GM19035 (cell line): ENCODE measurements at regions not wholly inside any gene's neighbourhood (a gene's known extent, or its start where the extent isn't known, plus 50 kb on each side); places are given as distances from the start of the nearest gene placed in this dataset.

Source experiments
- ATAC-seq: cut with Tn5 transposase; IDR thresholded peaks from one replicate; pipeline ENCODE4 v1.9.1; 2021; ENCODE audit not compliant: unreplicated experiment

DNA sequence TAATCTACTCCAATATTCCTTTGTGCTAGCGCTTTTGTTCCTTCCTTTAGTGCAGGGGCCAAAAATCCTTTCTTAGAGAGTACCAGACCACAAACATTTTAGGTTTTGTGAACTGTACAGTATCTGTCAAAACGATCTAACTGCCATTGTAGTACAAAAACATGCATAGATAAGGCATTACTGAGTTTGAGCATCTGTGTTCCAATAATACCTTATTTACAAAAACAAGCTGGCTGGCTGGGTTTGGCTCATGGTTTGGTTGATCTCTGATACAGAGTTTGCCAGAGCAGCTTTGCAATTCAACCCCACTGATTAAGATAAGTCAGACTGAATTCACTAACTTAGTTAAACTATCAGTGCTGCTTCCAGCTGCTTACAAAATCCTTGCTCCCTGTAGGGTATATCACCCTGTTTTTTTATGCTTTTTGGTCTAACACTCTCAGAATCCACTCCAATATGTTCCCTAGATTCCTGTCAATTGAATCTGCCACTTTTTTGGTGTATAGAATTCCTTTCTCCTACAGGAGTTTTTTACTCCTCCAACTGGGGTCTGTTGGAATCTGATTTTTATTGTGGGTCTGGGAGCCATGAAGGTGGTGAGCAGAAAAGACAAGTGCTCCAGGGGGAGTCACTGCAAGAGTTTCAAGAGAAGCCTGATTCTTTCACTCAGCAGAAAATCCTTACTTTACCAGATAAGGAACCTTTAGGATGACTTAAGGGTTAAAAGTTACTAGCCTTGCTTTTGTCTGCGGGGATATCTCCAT, 1399.4 kb downstream of the EFNB2 start:
- ATAC-seq = no peak

DNA sequence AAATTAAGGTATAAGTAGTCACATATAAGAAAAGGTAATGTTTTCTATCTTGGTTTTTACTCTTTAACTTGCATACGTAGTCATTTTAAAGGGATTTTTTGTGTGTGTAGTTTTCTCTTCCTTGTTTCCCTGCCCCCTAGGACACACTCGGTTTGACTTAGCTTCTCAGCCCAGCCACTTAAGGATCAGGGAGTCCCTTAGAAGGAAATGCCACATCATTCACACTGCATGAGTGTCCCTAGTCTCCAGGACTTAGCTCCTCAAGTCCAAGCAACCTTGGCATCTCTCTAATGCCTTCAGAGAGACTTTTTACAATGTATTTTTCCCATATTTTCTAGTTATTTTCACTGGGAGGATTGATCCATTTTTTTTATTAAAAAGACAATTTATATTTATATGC, 1407.7 kb downstream of the EFNB2 start:
- no peak for ATAC-seq

- no peak for ATAC-seq
Observed at GRCh38 chr13:105121221-105121620, 1414.2 kb downstream of the EFNB2 start.

DNA sequence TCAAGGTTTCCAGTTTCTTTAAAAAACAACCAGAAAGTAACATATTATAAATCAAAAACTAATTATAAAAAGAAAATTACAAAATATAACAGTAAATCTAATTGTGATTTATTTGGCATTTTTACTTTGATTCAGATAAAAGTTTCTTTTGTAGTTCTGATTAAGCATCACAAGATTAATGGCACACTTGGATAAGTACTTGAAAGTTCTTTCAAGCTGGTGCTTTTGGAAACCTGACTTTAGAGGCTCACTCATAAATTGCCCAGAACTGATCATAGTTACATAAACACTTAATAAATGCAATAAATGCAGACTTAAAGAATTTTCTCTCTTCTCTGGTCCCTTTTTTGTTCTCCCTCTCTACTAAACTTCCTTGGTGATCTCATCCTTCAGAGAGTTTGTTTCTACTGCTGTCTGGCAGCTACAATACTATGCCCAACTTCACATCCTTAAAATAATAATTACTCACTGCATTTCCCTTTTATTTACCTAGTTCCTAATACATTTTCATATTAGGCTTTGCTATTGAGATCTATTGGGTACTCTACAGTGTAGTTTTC, 1417.0 kb downstream of the EFNB2 start:
- ATAC-seq = no peak

DNA sequence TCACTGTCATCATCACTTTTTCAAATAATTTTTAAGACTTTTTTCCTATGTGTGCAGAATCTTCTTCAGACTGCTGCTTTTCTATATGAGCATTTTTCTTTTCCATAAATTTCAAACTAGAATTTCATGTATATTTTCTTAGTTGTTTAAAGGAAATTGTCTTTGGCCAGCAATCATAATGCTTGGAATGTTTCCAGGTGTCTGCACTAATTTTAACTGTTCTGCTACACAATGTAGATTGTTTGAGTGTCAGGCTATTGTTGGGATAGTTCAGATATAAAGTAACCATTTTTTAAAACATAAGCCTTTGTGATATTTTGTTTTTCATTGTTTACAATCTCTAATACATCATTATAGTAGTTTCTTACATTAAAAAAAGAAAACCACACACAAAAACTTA, 1418.5 kb downstream of the EFNB2 start:
- ATAC-seq = no peak

DNA sequence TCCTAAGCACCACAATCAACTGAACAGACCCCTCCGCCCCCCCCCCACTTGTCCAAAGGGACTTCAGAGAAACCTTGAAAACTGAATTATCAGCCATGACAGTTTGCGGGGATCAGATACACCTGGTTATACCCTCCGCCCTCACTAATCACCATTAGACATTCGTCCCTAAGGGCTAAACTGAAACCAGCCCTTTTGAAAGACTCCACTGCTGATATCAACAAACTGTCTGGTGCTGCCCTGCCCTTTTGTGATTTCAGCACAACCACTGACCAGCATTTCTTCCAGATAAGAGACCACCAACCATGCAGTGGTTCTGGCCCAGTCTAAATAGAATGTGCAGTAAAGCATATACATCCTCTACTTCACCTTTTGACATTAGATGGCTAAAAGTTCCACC, 1422.9 kb downstream of the EFNB2 start:
- no peak for ATAC-seq

GRCh38 chr13:105107781-105108180, 1427.7 kb downstream of the EFNB2 start:
- ATAC-seq = no peak

DNA sequence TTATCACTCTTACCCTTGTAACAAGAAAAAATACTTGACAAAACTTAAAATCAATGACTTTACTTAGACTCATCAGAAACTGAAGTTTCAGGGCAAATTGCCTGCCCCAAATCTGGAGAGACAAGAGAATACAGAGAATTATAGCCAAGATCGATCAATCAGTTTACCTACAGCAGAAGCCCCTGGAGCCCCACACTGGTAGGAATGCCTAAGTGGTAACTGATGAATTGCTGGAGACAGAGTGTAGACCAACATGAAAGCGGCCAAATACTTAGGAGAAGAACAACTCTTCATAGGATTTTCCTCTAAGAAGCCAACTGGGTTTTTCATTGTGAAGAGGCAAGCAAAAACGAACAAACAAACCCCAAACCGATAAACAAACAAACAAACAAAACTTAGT, 1430.0 kb downstream of the EFNB2 start:
- no peak for ATAC-seq

DNA sequence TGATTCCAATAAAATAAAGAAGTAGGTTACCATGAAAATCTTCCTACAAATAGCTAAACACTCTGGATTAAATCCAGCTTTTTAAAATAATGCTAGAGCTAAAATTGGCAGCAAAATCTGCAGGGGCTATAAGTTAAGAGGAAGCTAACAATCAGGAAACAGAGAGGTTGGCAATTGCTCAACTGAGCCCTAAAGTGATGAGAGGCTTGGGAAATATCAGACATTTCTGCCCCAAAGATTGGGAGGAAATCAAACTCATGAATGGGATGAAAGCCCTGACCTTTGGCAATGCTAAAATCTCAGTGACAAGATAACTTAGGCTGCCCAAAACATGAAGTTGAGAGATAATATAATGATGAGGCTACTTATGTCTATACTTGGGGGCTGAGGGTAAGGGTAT, 1437.9 kb downstream of the EFNB2 start:
- no peak for ATAC-seq

- ATAC-seq = no peak
Observed at GRCh38 chr13:105089858-105090643, 1445.4 kb downstream of the EFNB2 start.

- no peak for ATAC-seq
Observed at GRCh38 chr13:105087945-105088344, 1447.5 kb downstream of the EFNB2 start.

DNA sequence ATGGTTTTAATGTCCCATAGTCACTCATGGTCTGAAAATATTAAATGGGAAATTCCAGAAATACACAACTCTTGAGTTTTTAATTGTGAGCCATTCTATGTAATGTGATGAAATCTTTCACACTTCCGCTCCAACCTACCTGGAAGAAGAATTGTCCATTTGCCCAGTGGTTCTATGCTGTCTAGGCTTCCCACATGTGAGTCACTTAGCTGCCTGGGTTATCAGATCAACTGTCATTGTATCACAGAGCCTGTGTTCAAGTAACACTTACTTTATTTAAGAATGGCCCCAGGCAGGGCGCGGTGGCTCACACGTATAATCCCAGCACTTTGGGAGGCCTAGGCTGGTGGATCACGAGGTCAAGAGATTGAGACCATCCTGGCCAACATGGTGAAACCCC, 1450.5 kb downstream of the EFNB2 start:
- no peak for ATAC-seq

DNA sequence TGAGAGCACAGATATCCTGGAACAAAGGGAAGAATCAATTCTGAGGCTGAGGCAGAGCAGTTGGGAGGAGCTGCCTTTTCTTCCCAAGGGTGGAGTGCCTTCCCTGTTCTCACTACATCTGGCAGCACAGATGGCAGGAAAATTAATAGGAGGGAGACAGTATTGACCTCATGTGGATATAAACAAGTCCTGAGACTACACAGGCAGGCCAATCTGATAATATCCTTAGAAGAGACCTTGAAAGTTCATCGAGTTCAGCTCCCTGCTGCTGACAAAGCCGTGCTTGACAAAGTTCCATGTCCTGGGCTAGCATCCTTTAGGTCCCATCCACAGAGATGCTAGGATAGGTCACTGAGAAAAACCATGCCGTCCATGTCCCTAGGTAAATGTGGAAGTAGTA, 1451.5 kb downstream of the EFNB2 start:
- ATAC-seq = no peak

DNA sequence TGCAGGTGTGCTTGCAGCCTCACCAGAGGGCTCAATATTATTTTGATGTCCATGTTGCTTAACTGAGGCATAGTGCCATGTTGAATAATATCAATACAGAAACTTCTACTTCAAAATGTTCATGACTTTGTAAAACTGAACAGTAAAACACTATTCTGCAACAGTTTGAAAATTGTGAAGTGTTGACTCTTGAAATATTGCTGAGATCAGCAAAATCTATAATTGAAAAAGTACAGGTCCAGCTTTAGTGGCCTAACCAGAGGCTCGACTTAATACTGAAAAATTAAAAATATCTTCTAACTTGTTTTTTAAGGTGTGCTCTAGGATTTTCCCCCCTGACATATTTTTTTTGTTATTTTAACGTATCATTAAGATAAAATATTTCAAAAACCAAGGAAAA, 1460.7 kb downstream of the EFNB2 start:
- ATAC-seq = no peak

DNA sequence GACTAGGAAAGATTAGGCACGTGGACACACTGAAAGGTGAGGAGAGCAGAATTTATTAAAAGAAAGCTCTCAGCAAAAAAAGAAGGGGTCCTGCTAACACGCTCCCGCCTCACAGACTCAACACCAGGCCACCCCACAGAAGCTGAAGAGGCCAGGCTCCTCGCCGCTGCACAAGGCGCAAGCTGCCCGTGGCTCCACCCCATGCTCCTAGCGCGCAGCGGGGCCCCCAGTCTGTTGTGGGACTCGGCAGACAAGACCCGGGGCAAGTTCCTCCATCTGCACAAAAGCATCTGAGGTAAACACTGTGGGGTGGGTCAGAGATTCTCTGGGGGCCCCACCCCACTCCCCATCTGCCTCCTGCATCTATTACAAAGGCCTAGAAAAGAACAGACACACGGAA, 1462.4 kb downstream of the EFNB2 start:
- no peak for ATAC-seq

GRCh38 chr13:105070452-105070851, 1465.0 kb downstream of the EFNB2 start:
- ATAC-seq = no peak

DNA sequence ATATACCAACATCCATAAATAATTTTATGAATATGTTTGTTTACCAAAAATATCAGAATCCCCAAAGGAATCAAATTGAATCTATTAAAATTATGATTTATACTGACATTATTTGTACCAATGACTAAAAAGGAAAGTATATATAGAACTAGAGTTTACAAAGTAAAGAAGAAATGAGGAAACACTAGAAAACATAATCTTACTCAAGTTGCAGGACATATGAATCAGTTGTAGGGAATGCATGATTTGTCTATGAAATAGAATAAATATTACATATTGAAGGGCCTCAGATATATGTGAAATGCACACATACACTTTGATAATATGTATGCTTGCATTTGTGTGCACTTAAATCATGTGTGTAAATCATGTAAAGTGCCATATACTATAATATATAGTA, 1466.4 kb downstream of the EFNB2 start:
- ATAC-seq = no peak

GRCh38 chr13:105063676-105064075, 1471.8 kb downstream of the EFNB2 start:
- ATAC-seq = no peak

DNA sequence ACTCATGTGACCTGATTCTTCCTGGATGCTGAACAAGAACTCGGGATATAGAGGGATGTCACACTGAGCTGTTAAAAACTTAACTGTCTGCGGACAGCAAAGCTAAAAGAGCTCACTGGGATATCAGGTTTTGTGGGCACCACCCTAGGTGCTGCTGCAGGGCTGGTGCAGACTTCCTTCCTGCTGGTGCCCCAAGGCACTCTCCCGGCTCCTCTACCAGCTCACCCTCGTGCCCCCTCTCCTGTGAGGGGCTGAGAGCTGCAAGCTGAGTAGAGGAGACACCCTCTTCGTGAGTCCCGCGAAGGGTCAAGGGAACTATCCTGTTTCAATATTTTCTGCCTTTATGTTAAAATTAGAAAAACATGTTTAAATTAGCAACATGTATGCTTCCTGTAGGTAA, 1475.7 kb downstream of the EFNB2 start:
- no peak for ATAC-seq

- no peak for ATAC-seq
Observed at GRCh38 chr13:105058517-105058916, 1476.9 kb downstream of the EFNB2 start.

DNA sequence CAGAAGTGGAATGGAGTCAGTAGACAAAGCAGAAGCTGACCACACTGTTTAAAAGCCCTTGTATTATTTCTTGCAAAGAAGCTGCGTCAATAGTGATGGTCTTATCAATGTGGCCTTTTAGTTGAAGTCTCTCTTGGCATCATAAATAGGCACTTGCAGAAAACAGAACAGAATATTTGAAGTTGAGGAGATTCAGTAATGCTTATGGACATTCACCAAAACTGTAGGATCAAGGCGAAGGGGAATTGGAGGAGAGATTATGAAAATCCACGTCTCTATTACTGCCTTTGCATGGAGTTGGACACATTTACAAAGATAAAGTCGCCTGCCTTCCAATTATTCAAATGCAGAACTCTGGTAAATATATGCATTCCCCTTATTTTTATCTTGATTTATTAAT, 1482.8 kb downstream of the EFNB2 start:
- ATAC-seq = no peak

- ATAC-seq = no peak
Observed at GRCh38 chr13:105050686-105051085, 1484.8 kb downstream of the EFNB2 start.
